ENCODE measurements at regions not wholly inside any gene's neighbourhood (a gene's known extent, or its start where the extent isn't known, plus 50 kb on each side); places are given as distances from the start of the nearest gene placed in this dataset.

- TF ChIP-seq POLR2A (IDR thresholded peaks at IDR 0.05) (no peak), CTCF (IDR thresholded peaks at IDR 0.05) (no peak)
Measured at GRCh38 chr9:81530310-81530810, 159.0 kb downstream of the TLE1 start.
